H1 (cell line): ENCODE measurements at regions not wholly inside any gene's neighbourhood (a gene's known extent, or its start where the extent isn't known, plus 50 kb on each side); places are given as distances from the start of the nearest gene placed in this dataset.

Source experiments
- CTCF ChIA-PET: fragments of 300-600 bp; sonication (Branson Sonifier 250); formaldehyde crosslinking; loops from one replicate; lab custom pipeline; 2021; ENCODE audit not compliant: partially characterized antibody; lab: Charles Lee
- POLR2A ChIA-PET: fragments of 300-600 bp; sonication (Branson Sonifier 250); formaldehyde crosslinking; loops from one replicate; lab custom pipeline; 2021; ENCODE audit warnings: inconsistent platforms; ENCODE audit not compliant: partially characterized antibody; lab: Charles Lee
- DNase-seq, 2 experiments: peaks; one replicate each; pipeline versions ENCODE4 v3.0.0 to v3.0.0-alpha.2; 2010 to 2022; ENCODE audit warnings: low spot score in 2 of 2, low read depth in 1 of 2, mixed read lengths in 1 of 2
- FAIRE-seq: peaks from 2 replicates; lab custom pipeline; 2011; peaks lifted over from hg19 to GRCh38; lab: Jason Lieb, UNC
- H2AFZ ChIP-seq: 2 replicates; pipeline ENCODE4 v1.8.1; 2012; ENCODE audit warnings: low read length, inconsistent platforms
- H2AK5ac ChIP-seq: 2 replicates; pipeline ENCODE4 v1.6.1; 2013; ENCODE audit warnings: low read depth, low read length
- H2BK120ac ChIP-seq: replicated peaks from 2 replicates; pipeline ENCODE3; 2013; ENCODE audit warnings: low read depth, low read length, inconsistent platforms
- H2BK12ac ChIP-seq: 2 replicates; pipeline ENCODE4 v1.6.1; 2013; ENCODE audit warnings: low read depth, low read length
- H2BK15ac ChIP-seq: 2 replicates; pipeline ENCODE4 v1.6.1; 2013; ENCODE audit warnings: low read length
- H2BK20ac ChIP-seq: 2 replicates; pipeline ENCODE4 v1.6.1; 2013; ENCODE audit warnings: low read length
- H2BK5ac ChIP-seq: 2 replicates; pipeline ENCODE4 v1.6.1; 2013; ENCODE audit warnings: low read depth, low read length
- H3K14ac ChIP-seq: 2 replicates; pipeline ENCODE4 v1.6.1; 2013; ENCODE audit warnings: inconsistent platforms; ENCODE audit not compliant: insufficient read length
- H3K18ac ChIP-seq: 2 replicates; pipeline ENCODE4 v1.6.1; 2013; ENCODE audit warnings: low read length; ENCODE audit errors: extremely low read depth
- H3K23ac ChIP-seq: 2 replicates; pipeline ENCODE4 v1.6.1; 2013; ENCODE audit warnings: inconsistent platforms; ENCODE audit not compliant: insufficient read length
- H3K23me2 ChIP-seq: 2 replicates; pipeline ENCODE4 v1.6.1; 2013; ENCODE audit warnings: low read depth, low read length
- H3K27ac ChIP-seq: 2 replicates; pipeline ENCODE4 v1.6.1; 2011; ENCODE audit warnings: low read depth, low read length, inconsistent platforms
- H3K27me3 ChIP-seq, 4 experiments: replicated peaks in 1 of 4; 1 replicate in 1 of 4; 2 replicates in 3 of 4; pipeline versions ENCODE4 v1.6.1 to v1.8.1; 2011 to 2013; ENCODE audit warnings: low read length in 3 of 4, mild to moderate bottlenecking in 3 of 4, inconsistent platforms in 2 of 4, mixed read lengths in 2 of 4, moderate library complexity in 1 of 4; ENCODE audit not compliant: control insufficient read depth in 3 of 4, insufficient read depth in 3 of 4; ENCODE audit errors: extremely low read depth in 1 of 4
- H3K36me3 ChIP-seq, 4 experiments: 2 replicates each; pipeline versions ENCODE4 v1.6.1 to v1.8.1; 2011 to 2013; ENCODE audit warnings: mild to moderate bottlenecking in 4 of 4, low read length in 3 of 4, moderate library complexity in 2 of 4, control low read depth in 1 of 4, inconsistent platforms in 1 of 4; ENCODE audit not compliant: insufficient read depth in 4 of 4, control insufficient read depth in 2 of 4
- H3K4ac ChIP-seq: replicated peaks from 2 replicates; pipeline ENCODE3; 2013; ENCODE audit warnings: low read length, low read depth, mixed read lengths, inconsistent platforms; ENCODE audit not compliant: insufficient read length
- H3K4me1 ChIP-seq, 4 experiments: replicated peaks in 1 of 4; 1 replicate in 1 of 4; 2 replicates in 3 of 4; pipeline versions ENCODE4 v1.6.1 to v1.8.1; 2011 to 2013; ENCODE audit warnings: low read length in 3 of 4, inconsistent platforms in 2 of 4, mixed read lengths in 1 of 4; ENCODE audit not compliant: insufficient read depth in 4 of 4, control insufficient read depth in 3 of 4
- H3K4me2 ChIP-seq, 2 experiments: 2 replicates each; pipeline versions ENCODE4 v1.6.1 to v1.8.1; 2011 to 2013; ENCODE audit warnings: low read depth in 2 of 2, low read length in 2 of 2, control low read depth in 1 of 2, inconsistent platforms in 1 of 2, mild to moderate bottlenecking in 1 of 2; ENCODE audit not compliant: insufficient read depth in 1 of 2
- H3K4me3 ChIP-seq, 4 experiments: fragments of 200-600, 300-600 bp in 1 of 4; sonication (generic), shearing (Covaris generic), sonication (Bioruptor Twin) in 1 of 4; 2 replicates each; pipeline versions ENCODE4 v1.5.1 to v1.8.1; 2011 to 2016; ENCODE audit warnings: low read length in 4 of 4, low read depth in 3 of 4, control low read depth in 2 of 4, inconsistent platforms in 2 of 4, mild to moderate bottlenecking in 2 of 4, mixed read lengths in 1 of 4, moderate library complexity in 1 of 4; ENCODE audit not compliant: insufficient read depth in 2 of 4; ENCODE audit errors: extremely low read depth in 1 of 4
- H3K56ac ChIP-seq: replicated peaks from 2 replicates; pipeline ENCODE3; 2013; ENCODE audit warnings: low read depth, mild to moderate bottlenecking, mixed read lengths, low read length, inconsistent platforms; ENCODE audit not compliant: insufficient read length
- H3K79me1 ChIP-seq: 2 replicates; pipeline ENCODE4 v1.6.1; 2013; ENCODE audit warnings: low read depth, low read length, control low read depth
- H3K79me2 ChIP-seq, 2 experiments: 2 replicates each; pipeline versions ENCODE4 v1.6.1 to v1.8.1; 2012 to 2013; ENCODE audit warnings: low read length in 2 of 2, mild to moderate bottlenecking in 2 of 2, inconsistent platforms in 1 of 2; ENCODE audit not compliant: insufficient read depth in 2 of 2, control insufficient read depth in 1 of 2
- H3K9ac ChIP-seq, 4 experiments: replicated peaks in 1 of 4; 1 replicate in 1 of 4; 2 replicates in 3 of 4; pipeline versions ENCODE4 v1.6.1 to v1.8.1; 2011 to 2013; ENCODE audit warnings: low read depth in 3 of 4, low read length in 3 of 4, control low read depth in 2 of 4, mild to moderate bottlenecking in 2 of 4, moderate library complexity in 2 of 4, inconsistent platforms in 1 of 4; ENCODE audit errors: extremely low read depth in 1 of 4
- H3K9me3 ChIP-seq, 2 experiments: 2 replicates each; pipeline versions ENCODE4 v1.6.1 to v1.8.1; 2012 to 2013; ENCODE audit warnings: mild to moderate bottlenecking in 2 of 2, moderate library complexity in 2 of 2, control low read depth in 1 of 2, inconsistent platforms in 1 of 2, low read depth in 1 of 2, low read length in 1 of 2, mixed read lengths in 1 of 2; ENCODE audit not compliant: insufficient read depth in 2 of 2
- H4K20me1 ChIP-seq, 2 experiments: replicated peaks in 1 of 2; 2 replicates each; pipeline versions ENCODE3 to v1.8.1; 2011 to 2013; ENCODE audit warnings: inconsistent platforms in 2 of 2, low read length in 2 of 2, mild to moderate bottlenecking in 1 of 2; ENCODE audit not compliant: insufficient read depth in 2 of 2, control insufficient read depth in 1 of 2
- H4K5ac ChIP-seq: 2 replicates; pipeline ENCODE4 v1.6.1; 2013; ENCODE audit warnings: low read length, low read depth, mixed read lengths, inconsistent platforms; ENCODE audit not compliant: insufficient read length
- H4K8ac ChIP-seq: 2 replicates; pipeline ENCODE4 v1.8.0; 2013; ENCODE audit warnings: mild to moderate bottlenecking, moderate library complexity, low read length, inconsistent platforms; ENCODE audit not compliant: insufficient read depth; ENCODE audit errors: extremely low read depth
- H4K91ac ChIP-seq: replicated peaks from 2 replicates; pipeline ENCODE3; 2013; ENCODE audit warnings: low read length, mixed read lengths, inconsistent platforms; ENCODE audit not compliant: insufficient read length
- BACH1 ChIP-seq: IDR thresholded peaks from 2 replicates; pipeline ENCODE4 v1.6.1; 2012; ENCODE audit warnings: low read length, improper control_type of control experiment
- CBX8 ChIP-seq: fragments of 300-800, 300-1000 bp; sonication (generic); IDR thresholded peaks from 2 replicates; pipeline ENCODE4 v1.7.1; 2016; ENCODE audit warnings: low read depth, low read length, borderline replicate concordance
- CTBP2 ChIP-seq: IDR thresholded peaks from 2 replicates; pipeline ENCODE4 v1.7.0; 2011; ENCODE audit warnings: borderline replicate concordance, mild to moderate bottlenecking, moderate library complexity, mixed read lengths, low read length; ENCODE audit not compliant: insufficient read depth, insufficient read length
- POLR2AphosphoS5 ChIP-seq: IDR thresholded peaks from 2 replicates; pipeline ENCODE4 v1.6.1; 2011; ENCODE audit warnings: low read depth, low read length
- RBBP5 ChIP-seq: IDR thresholded peaks from 2 replicates; pipeline ENCODE4 v1.7.1; 2012; ENCODE audit warnings: low read depth, mild to moderate bottlenecking, inconsistent platforms, low read length, moderate library complexity, borderline replicate concordance
- SP1 ChIP-seq: IDR thresholded peaks from 2 replicates; pipeline ENCODE4 v1.6.1; 2011; ENCODE audit warnings: low read depth, low read length
- SP2 ChIP-seq: IDR thresholded peaks from 2 replicates; pipeline ENCODE4 v1.6.1; 2012; ENCODE audit warnings: mild to moderate bottlenecking, low read length, inconsistent platforms
- SP4 ChIP-seq: IDR thresholded peaks from 2 replicates; pipeline ENCODE4 v1.6.1; 2012; ENCODE audit warnings: low read length, inconsistent platforms
- SRF ChIP-seq: IDR thresholded peaks from 2 replicates; pipeline ENCODE4 v1.6.1; 2011; ENCODE audit warnings: mild to moderate bottlenecking, low read depth, low read length, moderate library complexity
- TCF12 ChIP-seq: IDR thresholded peaks from 2 replicates; pipeline ENCODE4 v1.6.1; 2011; ENCODE audit warnings: low read depth, mild to moderate bottlenecking, low read length
- TF ChIP-seq, protein P1 (sequence below): IDR thresholded peaks from 2 replicates; pipeline ENCODE4 v1.6.1; 2012; ENCODE audit warnings: inconsistent platforms
- TF ChIP-seq, protein P2 (sequence below): IDR thresholded peaks from 2 replicates; pipeline ENCODE4 v1.6.1; 2011; ENCODE audit warnings: low read depth, mild to moderate bottlenecking, low read length; ENCODE audit not compliant: insufficient read depth
- TF ChIP-seq, protein P3 (sequence below): IDR thresholded peaks from 2 replicates; pipeline ENCODE4 v1.6.1; 2012; ENCODE audit warnings: inconsistent platforms

DNA sequence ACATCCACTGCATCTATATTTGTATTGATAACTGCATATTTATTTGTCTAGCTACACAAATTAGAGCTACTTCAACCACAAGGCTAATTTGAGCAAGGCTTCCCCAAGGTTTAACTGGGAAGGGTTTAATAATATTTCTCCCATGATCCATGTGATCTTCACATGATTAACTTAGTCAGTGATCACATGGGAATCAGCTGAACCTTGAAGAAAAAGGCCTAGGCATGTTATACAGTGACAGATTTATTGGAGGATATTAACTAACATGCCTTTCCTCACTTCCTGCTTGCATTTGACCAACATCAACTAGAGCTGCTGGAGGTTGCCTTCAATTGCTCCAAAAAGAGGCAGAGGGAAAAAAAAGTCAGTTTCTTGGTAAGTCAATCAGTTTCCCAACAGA, 417.0 kb downstream of the HAO1 start:
- Histone ChIP-seq H3K56ac (no peak overlapping the region), H3K9ac (no peak overlapping the region), H2BK15ac (no peak overlapping the region), H3K79me1 (no peaks in the 10 kb centered on the region), H2BK5ac (no peak overlapping the region), H3K27ac (no peak overlapping the region), H3K27me3 (peaks cover 0 to 1% (median 0%) of the 10 kb centered on the region in 4 experiments; a peak in 1 of 7 replicates), H4K5ac (no peak overlapping the region), H3K14ac (no peak overlapping the region), H2BK12ac (no peak overlapping the region), H2AFZ (no peak overlapping the region), H3K36me3 (no peaks in the 10 kb centered on the region), H2BK20ac (no peak overlapping the region), H4K20me1 (no peaks in the 10 kb centered on the region), H4K91ac (no peak overlapping the region), H2BK120ac (no peak overlapping the region), H3K9me3 (no peaks in the 10 kb centered on the region), H3K4ac (no peak overlapping the region), H3K23ac (no peak overlapping the region), H2AK5ac (no peak overlapping the region), H3K4me1 (no peaks in the 10 kb centered on the region), H3K4me3 (no peak overlapping the region), H4K8ac (no peak overlapping the region), H3K4me2 (no peak overlapping the region), H3K23me2 (no peaks in the 10 kb centered on the region), H3K18ac (no peak overlapping the region), H3K79me2 (no peaks in the 10 kb centered on the region)
- FAIRE-seq (no peak), DNase-seq (no peak)
- POLR2A ChIA-PET: no interaction called here
- CTCF ChIA-PET: interaction anchor here (1.1 kb wide), 1 partner anchor 14 kb away, joined by 3 read pairs; no protein-coding TSS in a partner anchor
- TF ChIP-seq, protein P1, sequence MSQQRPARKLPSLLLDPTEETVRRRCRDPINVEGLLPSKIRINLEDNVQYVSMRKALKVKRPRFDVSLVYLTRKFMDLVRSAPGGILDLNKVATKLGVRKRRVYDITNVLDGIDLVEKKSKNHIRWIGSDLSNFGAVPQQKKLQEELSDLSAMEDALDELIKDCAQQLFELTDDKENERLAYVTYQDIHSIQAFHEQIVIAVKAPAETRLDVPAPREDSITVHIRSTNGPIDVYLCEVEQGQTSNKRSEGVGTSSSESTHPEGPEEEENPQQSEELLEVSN: no peak
- TF ChIP-seq TCF12: no peak
- no peak for TF ChIP-seq SP4
- TF ChIP-seq CTBP2: no peak
- no peak for TF ChIP-seq CBX8
- no peak for TF ChIP-seq BACH1
- TF ChIP-seq POLR2AphosphoS5: no peak
- TF ChIP-seq SRF: no peak
- no peak for TF ChIP-seq RBBP5
- TF ChIP-seq, protein P2, sequence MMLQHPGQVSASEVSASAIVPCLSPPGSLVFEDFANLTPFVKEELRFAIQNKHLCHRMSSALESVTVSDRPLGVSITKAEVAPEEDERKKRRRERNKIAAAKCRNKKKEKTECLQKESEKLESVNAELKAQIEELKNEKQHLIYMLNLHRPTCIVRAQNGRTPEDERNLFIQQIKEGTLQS: no peak
- TF ChIP-seq SP2: no peak
- no peak for TF ChIP-seq SP1
- TF ChIP-seq, protein P3, sequence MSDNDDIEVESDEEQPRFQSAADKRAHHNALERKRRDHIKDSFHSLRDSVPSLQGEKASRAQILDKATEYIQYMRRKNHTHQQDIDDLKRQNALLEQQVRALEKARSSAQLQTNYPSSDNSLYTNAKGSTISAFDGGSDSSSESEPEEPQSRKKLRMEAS: no peak
